ENCODE measurements at regions not wholly inside any gene's neighbourhood (a gene's known extent, or its start where the extent isn't known, plus 50 kb on each side); places are given as distances from the start of the nearest gene placed in this dataset.

DNA sequence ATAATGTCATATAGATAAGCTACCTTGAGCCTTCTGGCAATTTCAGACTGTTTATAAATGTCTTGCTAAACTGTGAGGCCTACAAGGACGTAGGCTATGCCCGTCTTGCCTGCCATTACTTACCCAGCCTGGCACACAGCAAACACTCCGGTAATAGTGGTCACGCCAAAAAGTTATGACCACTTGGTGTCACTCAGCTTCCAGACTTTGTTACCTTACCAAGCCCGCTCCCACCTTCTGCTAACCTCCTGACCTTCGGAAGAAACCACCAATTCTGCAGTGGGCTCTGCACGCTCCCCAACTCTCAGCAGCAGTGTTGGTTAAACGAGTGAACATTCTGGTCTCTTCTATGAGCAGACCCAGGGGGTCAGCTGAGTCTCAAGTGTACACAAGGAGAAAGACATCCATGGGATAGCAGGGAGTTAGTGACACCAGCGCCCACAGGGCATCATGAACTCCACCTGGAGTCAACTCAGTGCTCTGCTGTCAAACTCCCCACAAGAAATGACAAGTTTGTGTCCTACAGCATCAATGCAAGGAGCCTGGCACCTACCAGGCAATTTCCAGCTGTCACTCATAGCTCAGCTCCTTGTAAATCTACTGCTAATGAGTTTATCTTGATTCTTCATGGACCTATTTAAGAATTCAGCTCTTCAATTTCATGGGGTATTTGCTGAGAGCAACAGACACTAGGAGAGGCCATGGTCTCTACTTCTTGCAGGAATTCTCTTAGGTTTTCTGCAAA, 119.9 kb downstream of the TTLL2 start:
- Histone ChIP-seq H3K27ac (ENCODE audit: low read depth, low read length, poor library complexity, severe bottlenecking) (no peak overlapping the region), H3K9me3 (ENCODE audit: low read depth, low read length, poor library complexity, severe bottlenecking) (no peaks in the 10 kb centered on the region), H3K36me3 (ENCODE audit: insufficient read depth, low read length, poor library complexity, severe bottlenecking) (no peaks in the 10 kb centered on the region), H3K4me1 (ENCODE audit: insufficient read depth, low read length, poor library complexity, severe bottlenecking) (no peaks in the 10 kb centered on the region), H3K27me3 (replicated peaks; ENCODE audit: insufficient read depth, low read depth, low read length, poor library complexity) (no peaks in the 10 kb centered on the region), H3K4me3 (ENCODE audit: low read depth, low read length, poor library complexity, severe bottlenecking) (no peak overlapping the region)
- BruUV-seq (replicated peaks): no TSS peak
- intact Hi-C loops (cut with micrococcal nuclease; ENCODE audit: unreplicated experiment): no loop called here
- POLR2A ChIA-PET (ENCODE audit: low non-redundant PET): no interaction called here
- TF ChIP-seq, protein P1, sequence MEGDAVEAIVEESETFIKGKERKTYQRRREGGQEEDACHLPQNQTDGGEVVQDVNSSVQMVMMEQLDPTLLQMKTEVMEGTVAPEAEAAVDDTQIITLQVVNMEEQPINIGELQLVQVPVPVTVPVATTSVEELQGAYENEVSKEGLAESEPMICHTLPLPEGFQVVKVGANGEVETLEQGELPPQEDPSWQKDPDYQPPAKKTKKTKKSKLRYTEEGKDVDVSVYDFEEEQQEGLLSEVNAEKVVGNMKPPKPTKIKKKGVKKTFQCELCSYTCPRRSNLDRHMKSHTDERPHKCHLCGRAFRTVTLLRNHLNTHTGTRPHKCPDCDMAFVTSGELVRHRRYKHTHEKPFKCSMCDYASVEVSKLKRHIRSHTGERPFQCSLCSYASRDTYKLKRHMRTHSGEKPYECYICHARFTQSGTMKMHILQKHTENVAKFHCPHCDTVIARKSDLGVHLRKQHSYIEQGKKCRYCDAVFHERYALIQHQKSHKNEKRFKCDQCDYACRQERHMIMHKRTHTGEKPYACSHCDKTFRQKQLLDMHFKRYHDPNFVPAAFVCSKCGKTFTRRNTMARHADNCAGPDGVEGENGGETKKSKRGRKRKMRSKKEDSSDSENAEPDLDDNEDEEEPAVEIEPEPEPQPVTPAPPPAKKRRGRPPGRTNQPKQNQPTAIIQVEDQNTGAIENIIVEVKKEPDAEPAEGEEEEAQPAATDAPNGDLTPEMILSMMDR (conservative IDR thresholded peaks at IDR 0.05; ENCODE audit: low read depth, low read length): no peak
- no peak for TF ChIP-seq EZH2 (IDR thresholded peaks at IDR 0.05; ENCODE audit: borderline replicate concordance, low read depth, low read length, poor library complexity, severe bottlenecking)
- DNase-seq (ENCODE audit: low spot score): no peak
- CTCF ChIA-PET: no interaction called here

DNA sequence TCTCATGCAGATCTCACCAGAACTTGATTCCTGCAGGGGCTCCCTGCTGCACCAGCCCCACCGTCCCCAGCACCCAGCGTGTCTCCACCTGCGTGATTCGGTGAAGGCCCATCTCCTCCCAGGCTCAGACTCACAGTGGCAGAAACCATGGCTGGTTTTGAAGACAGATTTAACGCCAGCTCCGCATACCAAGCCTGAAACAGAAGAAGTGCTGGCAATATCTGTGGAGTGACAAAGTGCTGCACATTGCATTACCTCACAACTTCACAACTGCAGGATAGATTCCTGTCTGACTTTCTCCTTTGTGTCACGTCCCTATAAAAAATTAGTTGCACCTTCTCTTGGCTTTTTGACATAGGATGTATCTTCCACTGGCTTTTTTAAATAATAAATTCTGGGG, 120.7 kb downstream of the TTLL2 start:
- no peak overlapping the region for H3K4me3 ChIP-seq (ENCODE audit: low read depth, low read length, poor library complexity, severe bottlenecking)
- TF ChIP-seq EZH2 (IDR thresholded peaks at IDR 0.05; ENCODE audit: borderline replicate concordance, low read depth, low read length, poor library complexity, severe bottlenecking): no peak
- no peaks in the 10 kb centered on the region for H3K27me3 ChIP-seq (replicated peaks; ENCODE audit: insufficient read depth, low read depth, low read length, poor library complexity)
- no peaks in the 10 kb centered on the region for H3K9me3 ChIP-seq (ENCODE audit: low read depth, low read length, poor library complexity, severe bottlenecking)
- no peak for DNase-seq (ENCODE audit: low spot score)
- no peaks in the 10 kb centered on the region for H3K4me1 ChIP-seq (ENCODE audit: insufficient read depth, low read length, poor library complexity, severe bottlenecking)
- CTCF ChIA-PET: no interaction called here
- BruUV-seq (replicated peaks): no TSS peak
- POLR2A ChIA-PET (ENCODE audit: low non-redundant PET): no interaction called here
- H3K36me3 ChIP-seq (ENCODE audit: insufficient read depth, low read length, poor library complexity, severe bottlenecking): no peaks in the 10 kb centered on the region
- intact Hi-C loops (cut with micrococcal nuclease; ENCODE audit: unreplicated experiment): no loop called here
- no peak overlapping the region for H3K27ac ChIP-seq (ENCODE audit: low read depth, low read length, poor library complexity, severe bottlenecking)

DNA sequence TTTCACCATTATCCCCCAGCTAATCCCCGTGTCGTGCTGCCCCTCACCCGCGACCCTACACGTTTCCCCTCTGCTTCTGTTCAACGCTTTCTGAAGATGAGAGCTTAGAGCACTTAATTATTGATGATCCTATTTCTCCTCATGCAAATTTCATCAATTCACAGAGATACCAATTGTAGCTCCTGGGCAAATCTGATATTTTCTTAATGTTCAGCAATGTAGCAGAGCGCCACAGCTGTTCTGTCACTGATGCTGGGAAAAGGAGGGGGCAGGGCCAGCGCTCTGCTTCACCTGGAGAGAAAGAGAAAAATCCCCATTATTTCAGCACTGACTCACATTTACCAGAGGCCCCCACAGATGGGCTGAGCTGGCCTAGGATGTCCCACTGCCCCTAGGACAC, 121.2 kb downstream of the TTLL2 start:
- Histone ChIP-seq H3K4me3 (ENCODE audit: low read depth, low read length, poor library complexity, severe bottlenecking) (no peak overlapping the region), H3K9me3 (ENCODE audit: low read depth, low read length, poor library complexity, severe bottlenecking) (no peaks in the 10 kb centered on the region), H3K36me3 (ENCODE audit: insufficient read depth, low read length, poor library complexity, severe bottlenecking) (no peaks in the 10 kb centered on the region), H3K4me1 (ENCODE audit: insufficient read depth, low read length, poor library complexity, severe bottlenecking) (no peaks in the 10 kb centered on the region), H3K27me3 (replicated peaks; ENCODE audit: insufficient read depth, low read depth, low read length, poor library complexity) (no peaks in the 10 kb centered on the region), H3K27ac (ENCODE audit: low read depth, low read length, poor library complexity, severe bottlenecking) (no peak overlapping the region)
- DNase-seq (ENCODE audit: low spot score): no peak
- POLR2A ChIA-PET (ENCODE audit: low non-redundant PET): no interaction called here
- TF ChIP-seq, protein P1 (conservative IDR thresholded peaks at IDR 0.05; ENCODE audit: low read depth, low read length): no peak
- TF ChIP-seq EZH2 (IDR thresholded peaks at IDR 0.05; ENCODE audit: borderline replicate concordance, low read depth, low read length, poor library complexity, severe bottlenecking): no peak
- intact Hi-C loops (cut with micrococcal nuclease; ENCODE audit: unreplicated experiment): no loop called here
- BruUV-seq (replicated peaks): no TSS peak
- CTCF ChIA-PET: no interaction called here

- no peaks in the 10 kb centered on the region for H3K27me3 ChIP-seq (replicated peaks; ENCODE audit: insufficient read depth, low read depth, low read length, poor library complexity)
- CTCF ChIA-PET: no interaction called here
- no peak overlapping the region for H3K27ac ChIP-seq (ENCODE audit: low read depth, low read length, poor library complexity, severe bottlenecking)
- POLR2A ChIA-PET (ENCODE audit: low non-redundant PET): no interaction called here
- no peak for TF ChIP-seq EZH2 (IDR thresholded peaks at IDR 0.05; ENCODE audit: borderline replicate concordance, low read depth, low read length, poor library complexity, severe bottlenecking)
- TF ChIP-seq, protein P1 (conservative IDR thresholded peaks at IDR 0.05; ENCODE audit: low read depth, low read length): no peak
- no peak for DNase-seq (ENCODE audit: low spot score)
- no peaks in the 10 kb centered on the region for H3K9me3 ChIP-seq (ENCODE audit: low read depth, low read length, poor library complexity, severe bottlenecking)
- intact Hi-C loops (cut with micrococcal nuclease; ENCODE audit: unreplicated experiment): no loop called here
- no peaks in the 10 kb centered on the region for H3K36me3 ChIP-seq (ENCODE audit: insufficient read depth, low read length, poor library complexity, severe bottlenecking)
- BruUV-seq (replicated peaks): no TSS peak
- H3K4me3 ChIP-seq (ENCODE audit: low read depth, low read length, poor library complexity, severe bottlenecking): no peak overlapping the region
- H3K4me1 ChIP-seq (ENCODE audit: insufficient read depth, low read length, poor library complexity, severe bottlenecking): no peaks in the 10 kb centered on the region
These were observed 122.1 kb downstream of the TTLL2 start for GRCh38 chr6:167446971-167447370.

All from A673 (cell line).